HEK293T (cell line): ENCODE measurements at regions not wholly inside any gene's neighbourhood (a gene's known extent, or its start where the extent isn't known, plus 50 kb on each side); places are given as distances from the start of the nearest gene placed in this dataset.

Experiments
- FOXA1 ChIP-seq: fragments of 450-650 bp; IDR thresholded peaks from 2 replicates; pipeline ENCODE4 v1.6.1; 2016; ENCODE audit warnings: mild to moderate bottlenecking
- L3MBTL2 ChIP-seq: fragments of 450-650 bp; conservative IDR thresholded peaks from 2 replicates; pipeline ENCODE4 v1.6.1; 2016; ENCODE audit warnings: mild to moderate bottlenecking
- SP1 ChIP-seq: fragments of 450-650 bp; IDR thresholded peaks from 2 replicates; pipeline ENCODE4 v1.6.1; 2017
- TARDBP ChIP-seq: fragments of 450-650 bp; IDR thresholded peaks from 2 replicates; pipeline ENCODE4 v1.6.1; 2016
- ZNF384 ChIP-seq: fragments of 450-650 bp; IDR thresholded peaks from 2 replicates; pipeline ENCODE4 v1.6.1; 2016

DNA sequence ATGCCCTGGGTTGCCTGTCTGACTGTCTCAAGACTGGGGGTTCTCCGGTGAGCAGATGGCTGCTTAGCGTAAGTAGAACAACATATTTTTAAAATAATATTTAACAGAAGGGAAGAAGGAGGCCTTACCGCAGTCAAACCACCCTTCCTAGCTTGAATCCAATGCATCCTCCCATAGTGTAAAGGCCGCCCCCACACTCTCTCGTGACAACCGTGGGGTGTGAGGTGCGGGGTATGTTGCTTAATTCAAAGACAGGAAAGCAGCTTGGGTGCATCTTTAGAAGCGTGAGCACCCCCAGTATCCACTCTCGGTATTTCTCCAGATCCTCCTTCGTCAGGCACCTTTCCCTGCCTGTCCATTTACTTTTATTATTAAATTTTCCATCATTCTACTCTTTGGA, 501.2 kb upstream of the CDH4 start:
- no peak for TF ChIP-seq TARDBP
- no peak for TF ChIP-seq L3MBTL2
- TF ChIP-seq SP1 = no peak
- TF ChIP-seq ZNF384 = no peak
- no peak for TF ChIP-seq FOXA1
